Thyroid gland (tissue), 4 donors: ENCODE measurements at regions not wholly inside any gene's neighbourhood (a gene's known extent, or its start where the extent isn't known, plus 50 kb on each side); places are given as distances from the start of the nearest gene placed in this dataset.

Source experiments
- DNase-seq, 2 donors: peaks; one replicate each; pipeline ENCODE4 v3.0.0-alpha.2; 2019
- H3K27ac ChIP-seq, 3 donors: fragments of 200-600 bp; sonication (generic); 1 replicate in 2 of 3; 2 replicates in 1 of 3; pipeline ENCODE4 v1.5.1; 2016 to 2019; ENCODE audit warnings: mild to moderate bottlenecking in 1 of 3, moderate library complexity in 1 of 3
- H3K27me3 ChIP-seq: fragments of 200-600 bp; sonication (generic); one replicate; pipeline ENCODE4 v1.5.1; 2019
- H3K36me3 ChIP-seq, 2 donors: fragments of 200-600 bp; sonication (generic); one replicate each; pipeline ENCODE4 v1.5.1; 2016 to 2019
- H3K4me1 ChIP-seq, 2 donors: fragments of 200-600 bp; sonication (generic); one replicate each; pipeline ENCODE4 v1.5.1; 2017 to 2019
- H3K4me3 ChIP-seq, 3 donors: fragments of 200-600 bp; sonication (generic); replicated peaks in 1 of 3; 1 replicate in 2 of 3; 2 replicates in 1 of 3; pipeline ENCODE4 v1.5.1; 2016; ENCODE audit warnings: mild to moderate bottlenecking in 1 of 3
- H3K9me3 ChIP-seq: fragments of 200-600 bp; sonication (generic); one replicate; pipeline ENCODE4 v1.5.1; 2017
- CTCF ChIP-seq, 6 experiments: fragments of 200-600 bp in 3 of 6; fragments of 450-650 bp in 3 of 6; sonication (generic) in 3 of 6; IDR thresholded peaks; one replicate each; pipeline ENCODE4 v1.5.1; 2016 to 2019; ENCODE audit warnings: antibody characterized with exemption in 6 of 6, mild to moderate bottlenecking in 2 of 6, inconsistent platforms in 1 of 6, moderate library complexity in 1 of 6
- POLR2A ChIP-seq, 2 donors: fragments of 450-650 bp; IDR thresholded peaks; one replicate each; pipeline ENCODE4 v1.6.1; 2017; ENCODE audit warnings: antibody characterized with exemption in 2 of 2, mild to moderate bottlenecking in 2 of 2, moderate library complexity in 1 of 2
- WGBS, 2 donors: methylation state at CpG; one replicate each; pipeline ENCODE4 v1.1.5; 2017; 5-methylcytosine and 5-hydroxymethylcytosine counted together
- intact Hi-C: fragments of 100-400 bp; cut with DNase I; formaldehyde crosslinking; loops from one replicate; pipeline ENCODE4 v1.15.1; 2023

DNA sequence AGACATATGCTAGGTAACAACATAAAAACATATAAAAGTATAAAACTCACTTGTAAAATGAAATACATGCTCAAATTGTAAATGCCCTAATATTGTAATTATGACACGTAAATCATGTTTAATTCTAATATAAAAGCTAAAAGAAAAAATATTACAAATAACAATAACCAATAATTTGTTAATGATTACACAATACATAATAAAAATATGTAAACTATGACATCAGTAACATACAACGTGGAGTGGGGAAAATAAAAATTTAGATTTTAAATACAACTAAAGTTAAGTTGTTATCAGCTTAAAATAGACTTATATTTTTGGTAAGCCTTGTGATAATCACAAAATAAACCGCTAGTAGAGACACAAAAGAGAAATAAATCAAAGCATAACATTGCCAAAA, 376.4 kb downstream of the BRINP2 start:
- Histone ChIP-seq H3K27ac (no peak overlapping the region), H3K27me3 (no peaks in the 10 kb centered on the region), H3K4me1 (no peaks in the 10 kb centered on the region), H3K36me3 (no peaks in the 10 kb centered on the region), H3K9me3 (no peaks in the 10 kb centered on the region), H3K4me3 (no peak overlapping the region)
- DNase-seq, result no peak
- intact Hi-C loops, result no loop called here
- 83% methylated on average over 3 of the region's 3 CpGs for WGBS, 2 donors
- TF ChIP-seq CTCF (IDR thresholded peaks at IDR 0.05) (no peak), POLR2A (IDR thresholded peaks at IDR 0.05) (no peak)

- no peaks in the 10 kb centered on the region for H3K4me1 ChIP-seq
- no peaks in the 10 kb centered on the region for H3K27me3 ChIP-seq
- DNase-seq, result no peak
- H3K27ac ChIP-seq, result no peak overlapping the region
- TF ChIP-seq CTCF (IDR thresholded peaks at IDR 0.05) (no peak), POLR2A (IDR thresholded peaks at IDR 0.05) (no peak)
- H3K9me3 ChIP-seq, result no peaks in the 10 kb centered on the region
- H3K36me3 ChIP-seq, result no peaks in the 10 kb centered on the region
- intact Hi-C loops, result no loop called here
- no peak overlapping the region for H3K4me3 ChIP-seq
Observed at GRCh38 chr1:177546346-177546745, 375.6 kb downstream of the BRINP2 start.

DNA sequence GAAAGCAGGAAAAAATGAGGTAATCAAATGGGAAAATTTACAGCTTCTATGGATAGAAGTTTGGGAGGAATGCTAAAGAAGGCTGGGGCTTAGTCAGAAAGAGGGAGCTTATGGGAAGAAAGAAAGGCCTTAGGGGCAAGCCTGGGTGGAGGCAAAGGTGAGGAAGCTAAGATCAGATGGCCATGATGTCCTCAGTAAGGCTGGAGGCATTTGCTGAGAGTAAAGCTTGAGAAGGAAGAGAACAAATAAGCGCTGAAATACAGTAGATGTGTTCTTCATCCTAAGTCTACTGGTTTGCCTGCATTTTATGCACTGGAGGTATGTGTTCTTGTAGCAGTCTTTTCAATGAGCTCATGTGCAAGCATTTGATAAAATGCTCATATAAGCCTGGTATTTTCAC, 355.4 kb downstream of the BRINP2 start:
- H3K36me3 ChIP-seq, result no peaks in the 10 kb centered on the region
- no peaks in the 10 kb centered on the region for H3K27me3 ChIP-seq
- intact Hi-C loops, result no loop called here
- no peaks in the 10 kb centered on the region for H3K4me1 ChIP-seq
- H3K27ac ChIP-seq, result no peak overlapping the region
- no peak overlapping the region for H3K4me3 ChIP-seq
- no peaks in the 10 kb centered on the region for H3K9me3 ChIP-seq
- no peak for DNase-seq
- 92 to 94% methylated on average over 1 of the region's 1 CpG for WGBS, 2 donors
- no peak for TF ChIP-seq CTCF (IDR thresholded peaks at IDR 0.05)
- TF ChIP-seq POLR2A (IDR thresholded peaks at IDR 0.05), result no peak

DNA sequence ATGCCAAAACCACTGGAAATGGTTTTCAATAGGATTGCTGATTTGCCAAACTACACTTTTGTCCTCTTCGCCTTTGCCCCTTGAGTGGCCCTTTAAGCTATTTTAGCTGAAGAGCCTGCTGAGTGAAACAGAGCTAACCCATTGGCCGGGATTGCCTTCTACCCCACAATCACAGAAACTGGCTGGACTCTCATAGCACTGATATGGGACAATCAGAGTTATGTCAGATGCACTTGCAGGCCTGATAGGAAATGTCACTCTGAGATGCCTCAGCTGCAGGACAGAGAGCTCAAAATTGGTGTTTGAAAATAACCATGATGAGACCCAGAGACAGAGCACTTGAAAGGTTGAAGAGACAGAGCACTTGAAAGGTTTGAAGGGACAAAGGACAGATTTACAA, 354.4 kb downstream of the BRINP2 start:
- H3K36me3 ChIP-seq, result no peaks in the 10 kb centered on the region
- H3K27me3 ChIP-seq, result no peaks in the 10 kb centered on the region
- no peak overlapping the region for H3K27ac ChIP-seq
- 46% methylated on average over 2 of the region's 2 CpGs for WGBS, 2 donors
- TF ChIP-seq CTCF (IDR thresholded peaks at IDR 0.05) (no peak), POLR2A (IDR thresholded peaks at IDR 0.05) (no peak)
- H3K4me1 ChIP-seq, result no peaks in the 10 kb centered on the region
- no peak overlapping the region for H3K4me3 ChIP-seq
- no peak for DNase-seq
- H3K9me3 ChIP-seq, result no peaks in the 10 kb centered on the region
- intact Hi-C loops, result no loop called here

GRCh38 chr1:177517546-177517945, 346.8 kb downstream of the BRINP2 start:
- no peaks in the 10 kb centered on the region for H3K9me3 ChIP-seq
- intact Hi-C loops, result no loop called here
- no peaks in the 10 kb centered on the region for H3K4me1 ChIP-seq
- 64 to 66% methylated on average over 3 of the region's 3 CpGs for WGBS, 2 donors
- no peaks in the 10 kb centered on the region for H3K36me3 ChIP-seq
- no peaks in the 10 kb centered on the region for H3K27me3 ChIP-seq
- H3K27ac ChIP-seq, result no peak overlapping the region
- DNase-seq, result no peak
- no peak for TF ChIP-seq POLR2A (IDR thresholded peaks at IDR 0.05)
- TF ChIP-seq CTCF (IDR thresholded peaks at IDR 0.05), result no peak
- no peak overlapping the region for H3K4me3 ChIP-seq
